T47D (cell line): ENCODE measurements at regions not wholly inside any gene's neighbourhood (a gene's known extent, or its start where the extent isn't known, plus 50 kb on each side); places are given as distances from the start of the nearest gene placed in this dataset.

Experiments used
- DNase-seq, 2 experiments: peaks; one replicate each; pipeline versions ENCODE4 v3.0.0 to v3.0.0-alpha.2; 2011 to 2012; ENCODE audit warnings: low read depth in 1 of 2, low spot score in 1 of 2
- JUND ChIP-seq: IDR thresholded peaks from 2 replicates; pipeline ENCODE4 v1.6.1; 2012; ENCODE audit warnings: low read depth
- in situ Hi-C: cut with HindIII; loops from 2 replicates; pipeline ENCODE4 v1.10.0; 2016; ENCODE audit warnings: low sequenced_read_pairs, low pct_unique_long_range_greater_than_20kb

DNA sequence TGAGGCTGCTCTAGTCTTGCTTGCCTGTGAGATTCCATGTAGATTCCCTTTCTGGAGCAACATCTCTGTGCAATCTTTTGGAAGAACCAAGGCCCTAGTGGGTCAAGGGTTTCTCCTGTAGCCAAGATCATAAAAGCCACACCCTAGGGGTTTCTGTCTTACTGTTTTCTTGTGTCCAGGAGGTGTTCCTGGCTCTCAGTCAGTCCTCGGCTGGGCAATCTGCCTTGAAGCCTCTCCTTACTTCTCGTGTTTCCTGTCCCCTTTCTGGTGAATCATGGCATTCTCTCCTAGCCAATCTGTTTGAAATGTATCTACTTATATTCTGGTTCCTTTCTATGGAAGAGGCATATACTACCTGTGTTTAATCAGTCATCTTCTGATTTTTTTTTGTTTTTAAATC is 484.8 kb upstream of the UBE2E3 start:
- in situ Hi-C loops, result no loop called here
- no peak for TF ChIP-seq JUND
- no peak for DNase-seq

DNA sequence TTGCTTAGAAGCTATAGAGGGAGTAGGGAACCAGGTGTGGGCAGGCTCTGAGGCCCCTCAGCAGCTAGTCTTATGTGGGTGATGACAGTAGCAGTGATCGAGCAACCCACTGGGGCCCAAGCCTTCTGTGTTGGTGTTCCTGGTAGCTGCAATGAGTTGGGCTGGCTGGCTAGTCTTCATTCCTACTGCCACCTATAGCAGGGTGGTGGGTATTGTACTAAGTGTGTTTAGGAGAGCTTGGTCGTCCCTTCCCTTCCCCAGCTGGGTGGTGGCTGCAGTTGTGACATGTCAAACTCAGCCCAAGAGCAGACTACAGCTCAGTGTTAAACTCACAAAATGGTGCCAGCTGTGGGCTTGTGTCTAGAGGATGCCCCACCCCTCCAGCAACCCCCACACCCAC is 486.1 kb upstream of the UBE2E3 start:
- DNase-seq, result no peak

DNA sequence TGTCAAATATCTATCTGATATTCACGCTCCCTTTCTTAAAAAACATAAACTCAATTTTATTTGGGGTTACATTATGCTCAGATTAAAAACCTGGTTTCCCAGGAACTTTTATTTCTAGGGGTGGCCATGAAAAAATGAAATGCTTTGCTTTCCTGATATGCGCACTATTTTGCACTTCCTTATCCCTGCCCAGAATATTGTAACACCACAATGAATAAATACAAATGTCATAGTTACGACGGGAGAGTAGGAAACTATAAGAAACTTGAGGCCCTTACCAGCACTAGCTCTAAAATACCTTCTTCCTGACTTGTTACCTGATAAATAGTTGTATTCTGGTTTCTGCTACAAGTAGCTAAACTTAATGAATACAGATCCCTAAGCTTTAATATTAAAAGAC is 475.6 kb upstream of the CWC22 start:
- in situ Hi-C loops, result no loop called here
- TF ChIP-seq JUND, result no peak
- DNase-seq, result no peak

More for the DNA sequence above, 486.1 kb upstream of the UBE2E3 start:
- TF ChIP-seq JUND, result no peak
- in situ Hi-C loops, result no loop called here

DNA sequence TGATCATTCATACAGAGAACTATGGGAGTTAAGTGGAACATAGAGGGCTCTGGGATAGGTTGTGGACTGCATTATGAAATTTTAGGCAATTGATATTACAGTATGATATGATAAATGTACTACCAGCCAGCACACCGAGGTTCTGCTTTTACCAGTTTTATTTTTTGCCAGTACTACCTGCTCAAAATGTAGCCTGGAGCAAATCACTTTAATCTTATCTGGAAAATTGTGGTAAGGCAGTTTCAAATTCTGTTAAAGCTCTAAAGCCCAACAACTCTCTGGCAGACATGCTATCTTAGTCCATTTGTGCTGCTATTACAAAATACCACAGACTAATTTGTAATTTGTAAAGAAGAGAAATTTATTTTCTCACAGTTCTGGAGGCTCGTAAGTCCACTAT is 474.9 kb upstream of the CWC22 start:
- in situ Hi-C loops, result no loop called here
- DNase-seq, result no peak
- TF ChIP-seq JUND, result no peak

DNA sequence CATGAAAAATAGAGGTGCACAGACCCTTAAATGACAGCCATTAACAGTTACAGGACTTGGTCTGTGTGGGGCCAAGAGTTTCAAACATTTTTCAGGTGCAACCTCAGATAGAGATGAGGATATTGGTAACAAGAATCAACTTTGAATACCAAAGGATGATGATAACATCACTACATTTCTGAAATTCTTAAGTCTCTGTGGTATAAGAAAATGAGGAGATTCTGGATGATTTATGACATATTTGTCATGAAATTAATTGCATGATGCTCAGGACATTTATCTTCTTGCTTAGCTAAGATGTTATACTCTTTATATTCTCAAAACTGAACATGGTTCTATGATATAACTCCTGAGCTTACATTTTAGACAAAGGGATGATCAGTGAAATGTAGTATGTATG is 471.8 kb upstream of the CWC22 start:
- DNase-seq, result no peak
- no peak for TF ChIP-seq JUND
- in situ Hi-C loops, result no loop called here

DNA sequence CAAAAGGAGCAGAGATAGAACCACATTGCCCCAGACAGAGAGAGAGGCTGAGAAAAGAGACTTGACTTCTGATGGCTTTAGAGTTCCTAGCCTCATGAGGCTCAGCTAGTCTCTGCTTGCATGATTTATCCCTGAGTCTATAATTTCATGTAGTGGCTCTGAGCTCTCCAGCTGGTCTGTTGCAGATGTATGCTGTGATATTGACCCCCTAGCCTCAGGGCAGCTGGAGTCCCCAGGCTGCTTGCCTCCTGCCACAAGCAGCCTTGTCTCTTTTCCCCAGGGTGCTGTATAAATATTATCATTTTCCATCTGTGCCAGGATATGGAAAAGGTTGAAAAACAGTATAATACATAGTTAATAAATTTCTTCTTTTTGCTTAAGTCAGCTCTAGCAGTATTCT is 467.6 kb upstream of the CWC22 start:
- in situ Hi-C loops, result no loop called here
- DNase-seq, result no peak
- TF ChIP-seq JUND, result no peak

DNA sequence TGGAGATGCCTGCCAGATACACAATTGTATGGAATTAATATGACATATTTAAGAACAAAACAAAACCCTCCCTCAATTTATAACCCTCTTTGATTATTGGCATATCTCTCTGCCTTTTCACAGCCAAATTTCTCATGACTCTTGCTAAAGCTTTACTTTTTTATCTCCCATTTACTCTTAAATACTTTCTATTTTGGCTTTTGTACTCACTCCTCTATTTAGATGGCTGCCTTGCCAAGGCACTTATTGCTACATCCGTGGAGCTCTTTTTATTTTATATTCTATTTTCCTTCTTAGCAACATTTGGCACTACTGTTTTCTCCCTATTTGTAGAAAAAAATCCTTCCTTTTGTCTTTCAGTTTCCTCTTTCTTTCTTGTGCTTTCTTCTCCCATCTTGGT is 466.4 kb upstream of the CWC22 start:
- no peak for DNase-seq
- in situ Hi-C loops, result no loop called here
- no peak for TF ChIP-seq JUND

DNA sequence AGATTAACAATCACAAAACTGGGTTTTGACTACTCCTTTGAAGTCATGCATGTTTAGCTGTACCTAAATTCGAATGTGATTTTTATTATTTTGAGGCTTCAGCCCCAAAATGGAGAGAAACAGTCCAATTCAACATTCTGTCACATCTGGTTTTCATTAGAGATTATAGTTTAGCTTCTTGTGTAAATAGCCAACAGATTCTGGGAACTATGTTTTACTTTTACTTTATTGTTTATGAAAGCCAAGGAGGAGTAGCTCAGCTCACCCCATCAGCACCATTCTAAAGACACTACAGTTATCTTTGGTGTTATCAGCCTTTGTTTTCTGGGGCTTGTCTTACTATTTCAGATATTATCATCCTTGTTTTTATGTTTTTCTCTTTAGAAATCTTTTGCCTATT is 465.0 kb upstream of the CWC22 start:
- no peak for TF ChIP-seq JUND
- no peak for DNase-seq
- in situ Hi-C loops, result no loop called here

DNA sequence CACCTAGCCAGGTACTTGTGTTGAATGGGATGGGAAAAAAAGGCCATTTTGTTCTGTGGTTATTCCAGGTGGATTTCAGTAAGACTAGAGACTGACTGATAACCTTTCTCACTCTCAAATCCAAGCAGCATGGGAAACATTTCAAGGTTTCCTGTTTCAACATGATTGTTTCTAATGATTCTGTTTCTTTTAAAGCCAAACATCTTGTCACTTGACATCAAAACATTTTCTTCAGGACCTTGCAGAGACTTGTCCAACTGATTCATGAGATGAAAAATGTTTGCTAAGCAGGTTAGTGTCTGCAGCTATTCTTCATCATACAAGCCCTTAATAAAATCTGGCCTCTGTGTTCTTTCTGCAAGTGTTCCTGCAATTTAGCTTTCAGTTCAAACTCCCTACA is 456.5 kb upstream of the CWC22 start:
- no peak for DNase-seq
- in situ Hi-C loops, result no loop called here
- TF ChIP-seq JUND, result no peak

DNA sequence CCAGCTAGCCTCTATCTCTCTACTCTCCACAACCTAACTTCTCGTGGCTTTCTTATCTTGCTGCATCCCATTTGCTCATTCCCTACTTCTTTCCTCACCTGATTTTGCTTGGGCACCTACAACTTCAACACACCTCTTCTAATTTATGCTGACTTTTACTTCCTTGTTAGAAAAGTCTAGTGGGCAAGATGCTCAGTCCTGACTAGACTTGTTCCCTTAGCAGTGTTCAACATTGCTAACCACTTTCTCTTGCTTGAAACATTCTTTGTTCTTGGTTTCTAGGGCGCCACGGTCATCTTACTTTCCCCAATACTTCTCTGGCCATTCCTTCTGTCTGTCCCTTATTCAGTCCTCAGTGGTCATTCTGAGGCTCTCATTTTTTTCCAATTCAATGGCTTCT is 454.7 kb upstream of the CWC22 start:
- TF ChIP-seq JUND, result no peak
- in situ Hi-C loops, result no loop called here
- DNase-seq, result no peak

DNA sequence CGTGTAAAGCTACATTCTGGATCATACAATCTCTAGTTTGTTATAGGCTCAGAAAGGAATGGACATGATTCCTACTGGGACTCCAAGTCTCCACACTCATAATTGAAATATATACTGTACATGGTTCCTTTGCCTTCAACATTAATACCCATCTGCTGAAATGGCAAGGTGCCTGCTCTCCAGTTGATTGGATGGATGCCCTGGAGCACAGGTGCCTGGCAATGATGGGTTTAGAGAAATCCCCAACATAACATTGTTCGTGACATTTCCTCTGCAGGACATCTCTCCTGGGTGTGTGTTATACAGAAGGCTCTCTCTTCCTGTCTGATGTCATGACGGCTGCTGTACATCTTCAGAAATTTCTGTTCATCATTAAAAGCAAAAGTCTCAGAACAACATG is 449.7 kb upstream of the CWC22 start:
- DNase-seq, result no peak
- in situ Hi-C loops, result no loop called here
- no peak for TF ChIP-seq JUND

DNA sequence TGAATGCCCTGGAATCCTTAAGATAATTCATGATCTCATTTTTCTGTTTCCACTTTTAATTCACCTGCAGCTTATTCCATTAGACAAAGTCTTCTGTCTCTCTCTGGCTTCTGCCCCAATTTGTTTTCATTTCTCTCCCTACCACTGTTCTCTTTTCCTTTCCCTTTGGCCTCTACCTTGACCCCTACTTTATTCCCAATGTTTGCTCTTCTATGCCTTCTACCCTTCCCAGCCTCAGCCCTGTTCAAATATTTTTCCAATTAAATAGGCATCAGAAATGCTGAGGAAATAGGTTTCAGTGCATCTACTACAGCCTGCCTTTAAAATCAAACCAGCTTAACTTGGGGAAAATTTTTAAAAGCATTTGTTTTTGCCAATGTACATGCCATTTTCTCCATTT is 443.7 kb upstream of the CWC22 start:
- DNase-seq, result no peak
- in situ Hi-C loops, result no loop called here
- TF ChIP-seq JUND, result no peak

DNA sequence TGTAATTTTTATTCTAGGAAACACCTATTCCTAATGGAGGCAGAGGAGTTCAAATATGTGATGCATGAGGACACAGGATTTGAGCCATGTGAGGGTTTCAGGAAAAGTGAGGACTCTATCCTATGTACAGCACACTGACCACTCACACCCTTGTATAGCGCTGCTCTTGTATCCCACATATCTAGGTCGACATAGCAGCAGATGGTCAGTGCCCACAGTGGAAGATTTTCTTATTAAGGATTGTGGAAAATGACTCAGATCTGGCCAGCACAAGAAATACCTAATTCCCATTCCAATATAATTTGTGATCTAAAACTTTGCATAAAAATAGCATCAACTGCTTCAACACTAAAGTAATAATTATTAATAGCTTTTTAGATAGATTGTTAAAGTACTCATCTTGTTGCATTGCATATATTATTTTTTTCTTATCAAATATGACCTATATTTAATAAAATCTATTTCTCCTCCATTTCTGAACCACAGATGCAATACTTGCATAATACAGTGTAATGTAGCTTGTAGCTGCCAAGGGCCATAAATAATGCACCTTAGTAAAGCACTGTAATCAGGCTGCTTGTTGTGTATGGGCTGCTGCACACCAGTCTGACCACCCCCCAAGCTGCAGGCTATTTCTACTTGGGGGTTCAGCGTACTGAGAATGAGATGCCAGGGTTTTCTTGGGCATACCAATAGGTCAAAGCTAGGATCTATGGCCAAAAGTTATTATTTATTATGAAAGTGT is 442.2 kb upstream of the CWC22 start:
- no peak for DNase-seq
- TF ChIP-seq JUND, result no peak
- in situ Hi-C loops, result no loop called here

DNA sequence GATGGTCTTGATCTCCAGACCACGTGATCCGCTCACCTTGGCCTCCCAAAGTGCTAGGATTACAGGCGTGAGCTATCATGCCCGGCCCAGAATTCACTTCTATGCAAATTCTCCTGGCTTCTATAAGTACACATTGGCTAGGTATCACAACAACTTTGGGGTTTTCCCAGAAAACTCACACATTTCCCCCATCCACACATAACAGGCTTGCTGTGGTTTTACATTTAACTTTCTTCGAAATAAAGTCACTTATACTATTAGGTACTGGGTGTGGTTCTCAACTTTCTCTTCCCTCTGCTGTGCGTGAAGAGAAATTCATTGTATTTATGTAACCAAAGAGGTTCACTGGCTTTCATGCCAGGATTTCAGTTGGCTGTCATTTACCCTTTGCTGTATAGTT is 439.4 kb upstream of the CWC22 start:
- in situ Hi-C loops, result no loop called here
- TF ChIP-seq JUND, result no peak
- DNase-seq, result no peak
